Upper lobe of left lung (tissue), 4 donors: ENCODE measurements at regions not wholly inside any gene's neighbourhood (a gene's known extent, or its start where the extent isn't known, plus 50 kb on each side); places are given as distances from the start of the nearest gene placed in this dataset.

Experiments
- CTCF ChIP-seq, 6 experiments: fragments of 450-650 bp in 4 of 6; fragments of 200-600 bp in 2 of 6; sonication (generic) in 2 of 6; IDR thresholded peaks; one replicate each; pipeline ENCODE4 v1.5.1; 2016 to 2019; ENCODE audit warnings: antibody characterized with exemption in 6 of 6
- POLR2A ChIP-seq, 4 donors: fragments of 450-650 bp; IDR thresholded peaks; one replicate each; pipeline ENCODE4 v1.5.1; 2016 to 2017; ENCODE audit warnings: antibody characterized with exemption in 4 of 4, mild to moderate bottlenecking in 2 of 4
- POLR2AphosphoS5 ChIP-seq, 2 donors: sonication (generic); formaldehyde crosslinking; IDR thresholded peaks; one replicate each; pipeline ENCODE4 v1.5.1; 2017; ENCODE audit warnings: antibody characterized with exemption in 2 of 2

- TF ChIP-seq POLR2AphosphoS5 (IDR thresholded peaks at IDR 0.05) (no peak), CTCF (IDR thresholded peaks at IDR 0.05) (no peak), POLR2A (IDR thresholded peaks at IDR 0.05) (no peak)
Measured at GRCh38 chr15:77867266-77868047, 210.1 kb downstream of the TBC1D2B start.
